ENCODE measurements at regions not wholly inside any gene's neighbourhood (a gene's known extent, or its start where the extent isn't known, plus 50 kb on each side); places are given as distances from the start of the nearest gene placed in this dataset.
"Not testable (repeated sequence)": the region's sequence is repeated elsewhere in the genome, so short reads cannot be mapped to it uniquely, and the experiment has no call there.

- no peak for DNase-seq
These were observed 1254.9 kb upstream of the LRRN3 start for GRCh38 chr7:109836016-109836415.

GRCh38 chr7:109842386-109842785, 1248.5 kb upstream of the LRRN3 start:
- no peak for DNase-seq

GRCh38 chr7:109844362-109844761, 1246.6 kb upstream of the LRRN3 start:
- no peak for DNase-seq

- no peak for DNase-seq
These were observed 1226.7 kb upstream of the LRRN3 start for GRCh38 chr7:109864230-109864629.

GRCh38 chr7:109868215-109868860, 1222.6 kb upstream of the LRRN3 start:
- DNase-seq = no peak

- DNase-seq = peak; percentile 28
These were observed 1217.6 kb upstream of the LRRN3 start for GRCh38 chr7:109873296-109873695.

GRCh38 chr7:109879287-109879828, 1211.6 kb upstream of the LRRN3 start:
- peak; percentile 82 for DNase-seq

GRCh38 chr7:109890622-109891021, 1200.3 kb upstream of the LRRN3 start:
- DNase-seq = no peak

GRCh38 chr7:109893231-109893630, 1197.7 kb upstream of the LRRN3 start:
- no peak for DNase-seq

- no peak for DNase-seq
These were observed 1195.4 kb upstream of the LRRN3 start for GRCh38 chr7:109895536-109895935.

- no peak for DNase-seq
These were observed 1189.0 kb upstream of the LRRN3 start for GRCh38 chr7:109901926-109902325.

GRCh38 chr7:109905368-109906065, 1185.4 kb upstream of the LRRN3 start:
- not testable (repeated sequence) for DNase-seq

- DNase-seq = no peak
These were observed 1175.3 kb upstream of the LRRN3 start for GRCh38 chr7:109915670-109916069.

- no peak for DNase-seq
These were observed 1164.2 kb upstream of the LRRN3 start for GRCh38 chr7:109926738-109927137.

- DNase-seq = no peak
These were observed 1160.9 kb upstream of the LRRN3 start for GRCh38 chr7:109930049-109930448.

- DNase-seq = no peak
These were observed 1151.7 kb upstream of the LRRN3 start for GRCh38 chr7:109939207-109939606.

- no peak for DNase-seq
These were observed 1145.0 kb upstream of the LRRN3 start for GRCh38 chr7:109945820-109946518.

GRCh38 chr7:109950256-109950655, 1140.7 kb upstream of the LRRN3 start:
- DNase-seq = no peak

- no peak for DNase-seq
These were observed 1139.9 kb upstream of the LRRN3 start for GRCh38 chr7:109950821-109951564.

GRCh38 chr7:109951565-109951928, 1139.4 kb upstream of the LRRN3 start:
- no peak for DNase-seq

GRCh38 chr7:109955986-109956385, 1134.9 kb upstream of the LRRN3 start:
- DNase-seq = no peak

- no peak for DNase-seq
These were observed 1134.0 kb upstream of the LRRN3 start for GRCh38 chr7:109956916-109957315.

- no peak for DNase-seq
These were observed 1127.2 kb upstream of the LRRN3 start for GRCh38 chr7:109963741-109964140.

Measured in SHP77 treated with DMSO at 0.1 percent for 48 hours (cell line).